ENCODE measurements at regions not wholly inside any gene's neighbourhood (a gene's known extent, or its start where the extent isn't known, plus 50 kb on each side); places are given as distances from the start of the nearest gene placed in this dataset.

DNA sequence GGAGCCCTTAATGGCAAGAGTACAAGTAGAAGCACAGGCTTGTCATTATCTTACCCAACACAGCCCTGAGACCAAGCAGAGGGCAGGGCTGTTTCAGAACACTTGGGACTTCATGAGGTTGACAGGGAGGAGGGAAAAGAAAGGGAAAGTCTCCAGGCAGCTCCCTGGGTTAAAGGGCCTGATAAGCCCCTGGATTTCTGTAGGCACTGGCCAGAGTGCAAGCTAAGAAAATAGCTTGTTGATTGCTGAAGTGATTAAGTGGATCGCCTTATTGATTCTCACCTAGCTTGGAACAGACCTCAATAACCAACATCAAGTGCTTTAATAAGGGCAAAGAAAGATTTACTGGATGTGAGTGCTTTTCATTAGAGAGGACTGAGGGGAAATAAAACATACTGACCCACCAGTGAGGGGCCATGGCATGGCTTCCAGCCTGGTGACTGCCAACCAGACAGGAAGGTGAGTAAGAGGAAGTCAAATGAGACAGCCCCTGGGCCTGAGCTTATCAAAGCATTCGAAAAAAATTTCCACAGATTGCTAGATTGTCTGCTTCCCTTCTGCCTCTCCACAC, 121.4 kb upstream of the NFIA start:
- TF ChIP-seq, protein P1, sequence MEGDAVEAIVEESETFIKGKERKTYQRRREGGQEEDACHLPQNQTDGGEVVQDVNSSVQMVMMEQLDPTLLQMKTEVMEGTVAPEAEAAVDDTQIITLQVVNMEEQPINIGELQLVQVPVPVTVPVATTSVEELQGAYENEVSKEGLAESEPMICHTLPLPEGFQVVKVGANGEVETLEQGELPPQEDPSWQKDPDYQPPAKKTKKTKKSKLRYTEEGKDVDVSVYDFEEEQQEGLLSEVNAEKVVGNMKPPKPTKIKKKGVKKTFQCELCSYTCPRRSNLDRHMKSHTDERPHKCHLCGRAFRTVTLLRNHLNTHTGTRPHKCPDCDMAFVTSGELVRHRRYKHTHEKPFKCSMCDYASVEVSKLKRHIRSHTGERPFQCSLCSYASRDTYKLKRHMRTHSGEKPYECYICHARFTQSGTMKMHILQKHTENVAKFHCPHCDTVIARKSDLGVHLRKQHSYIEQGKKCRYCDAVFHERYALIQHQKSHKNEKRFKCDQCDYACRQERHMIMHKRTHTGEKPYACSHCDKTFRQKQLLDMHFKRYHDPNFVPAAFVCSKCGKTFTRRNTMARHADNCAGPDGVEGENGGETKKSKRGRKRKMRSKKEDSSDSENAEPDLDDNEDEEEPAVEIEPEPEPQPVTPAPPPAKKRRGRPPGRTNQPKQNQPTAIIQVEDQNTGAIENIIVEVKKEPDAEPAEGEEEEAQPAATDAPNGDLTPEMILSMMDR (IDR thresholded peaks at IDR 0.05) = no peak
- TF ChIP-seq POLR2A (IDR thresholded peaks at IDR 0.05) = no peak

All from thyroid gland (tissue), 4 donors.